Panc1 (cell line): ENCODE measurements at regions not wholly inside any gene's neighbourhood (a gene's known extent, or its start where the extent isn't known, plus 50 kb on each side); places are given as distances from the start of the nearest gene placed in this dataset.

ENCODE experiments used
- CTCF ChIP-seq: fragments of 450-650 bp; IDR thresholded peaks from 2 replicates; pipeline ENCODE4 v1.5.1; 2017; ENCODE audit warnings: mild to moderate bottlenecking
- POLR2AphosphoS5 ChIP-seq: IDR thresholded peaks from 2 replicates; pipeline ENCODE4 v1.6.1; 2012; ENCODE audit warnings: mild to moderate bottlenecking, low read depth, low read length, moderate library complexity
- REST ChIP-seq, 2 experiments: IDR thresholded peaks; 2 replicates each; pipeline ENCODE4 v1.6.1; 2011 to 2012; ENCODE audit warnings: low read depth in 2 of 2, control low read depth in 1 of 2, low read length in 1 of 2, mild to moderate bottlenecking in 1 of 2, moderate library complexity in 1 of 2; ENCODE audit not compliant: insufficient read depth in 1 of 2

GRCh38 chr4:22240814-22241213, 275.1 kb downstream of the ADGRA3 start:
- TF ChIP-seq REST (IDR thresholded peaks at IDR 0.05; ENCODE audit: insufficient read depth in 1 of 2, low read depth in 2 of 2, low read length in 1 of 2), result no peak
- TF ChIP-seq CTCF, result no peak
- no peak for TF ChIP-seq POLR2AphosphoS5
